Endothelial cell of umbilical vein (primary cell): ENCODE measurements at regions not wholly inside any gene's neighbourhood (a gene's known extent, or its start where the extent isn't known, plus 50 kb on each side); places are given as distances from the start of the nearest gene placed in this dataset.

Experiments
- BruUV-seq: library from RNA; stranded (reverse); fragments of 400-500 nt; replicated peaks from 2 replicates; lab custom pipeline; 2021; lab: Mats Ljungman, UMichigan
- CTCF ChIA-PET: fragments of 300-600, 350-600 bp; sonication (Branson Sonifier 250); formaldehyde crosslinking; loops from one replicate; lab custom pipeline; 2021; ENCODE audit warnings: antibody characterized with exemption, inconsistent platforms; lab: Charles Lee
- POLR2A ChIA-PET: fragments of 300-600, 350-600 bp; sonication (Branson Sonifier 250); formaldehyde crosslinking; loops from one replicate; lab custom pipeline; 2021; ENCODE audit warnings: antibody characterized with exemption, inconsistent platforms; lab: Charles Lee
- DNase-seq: peaks from one replicate; pipeline ENCODE4 v3.0.0-alpha.2; 2011; ENCODE audit warnings: low read depth, low spot score
- FAIRE-seq: peaks from 2 replicates; lab custom pipeline; 2011; peaks lifted over from hg19 to GRCh38; lab: Jason Lieb, UNC
- H2AFZ ChIP-seq: 2 replicates; pipeline ENCODE4 v1.6.0; 2012; ENCODE audit warnings: low read depth, low read length, control low read depth, inconsistent platforms
- H3K27ac ChIP-seq: 2 replicates; pipeline ENCODE4 v1.5.1; 2011; ENCODE audit warnings: low read depth, mild to moderate bottlenecking, control low read depth, low read length, moderate library complexity; ENCODE audit not compliant: insufficient read depth
- H3K27me3 ChIP-seq, 2 experiments: 2 replicates each; pipeline versions ENCODE4 v1.6.0 to v1.6.1; 2011; ENCODE audit warnings: low read length in 2 of 2, mixed read lengths in 1 of 2; ENCODE audit not compliant: control insufficient read depth in 2 of 2, insufficient read depth in 2 of 2
- H3K36me3 ChIP-seq, 2 experiments: 2 replicates in 1 of 2; 3 replicates in 1 of 2; pipeline ENCODE4 v1.5.1; 2011; ENCODE audit warnings: low read length in 2 of 2, mild to moderate bottlenecking in 1 of 2, moderate library complexity in 1 of 2; ENCODE audit not compliant: control insufficient read depth in 2 of 2, insufficient read depth in 2 of 2; ENCODE audit errors: extremely low read depth in 1 of 2
- H3K4me1 ChIP-seq: 3 replicates; pipeline ENCODE4 v1.5.1; 2011; ENCODE audit warnings: mild to moderate bottlenecking, low read length; ENCODE audit not compliant: control insufficient read depth, insufficient read depth; ENCODE audit errors: extremely low read depth
- H3K4me2 ChIP-seq: 2 replicates; pipeline ENCODE4 v1.6.1; 2011; ENCODE audit warnings: low read length, control low read depth, mixed read lengths; ENCODE audit not compliant: insufficient read depth
- H3K4me3 ChIP-seq, 3 experiments: fragments of 200-600 bp in 1 of 3; sonication (generic), shearing (Covaris generic) in 1 of 3; replicated peaks in 1 of 3; 2 replicates each; pipeline ENCODE4 v1.5.1; 2011 to 2016; ENCODE audit warnings: control low read depth in 3 of 3, low read length in 3 of 3, mild to moderate bottlenecking in 2 of 3, inconsistent platforms in 1 of 3, low read depth in 1 of 3, moderate library complexity in 1 of 3; ENCODE audit not compliant: insufficient read depth in 1 of 3
- H3K79me2 ChIP-seq: 2 replicates; pipeline ENCODE4 v1.6.0; 2012; ENCODE audit warnings: low read length, inconsistent platforms; ENCODE audit not compliant: control insufficient read depth, insufficient read depth
- H3K9ac ChIP-seq: replicated peaks from 2 replicates; pipeline ENCODE3; 2011; ENCODE audit warnings: low read length, control low read depth; ENCODE audit not compliant: insufficient read depth; ENCODE audit errors: extremely low read depth
- H3K9me1 ChIP-seq: replicated peaks from 3 replicates; pipeline ENCODE4 v1.6.0; 2011; ENCODE audit warnings: mild to moderate bottlenecking, low read length; ENCODE audit not compliant: control insufficient read depth, insufficient read depth; ENCODE audit errors: extremely low read depth
- H3K9me3 ChIP-seq: replicated peaks from 2 replicates; pipeline ENCODE4 v1.5.1; 2012; ENCODE audit warnings: low read length, inconsistent platforms; ENCODE audit not compliant: control insufficient read depth, insufficient read depth
- H4K20me1 ChIP-seq: replicated peaks from 2 replicates; pipeline ENCODE3; 2011; ENCODE audit warnings: mild to moderate bottlenecking, low read length; ENCODE audit not compliant: control insufficient read depth, insufficient read depth; ENCODE audit errors: extremely low read depth
- EZH2 ChIP-seq: IDR thresholded peaks from 2 replicates; pipeline ENCODE4 v1.6.1; 2012; ENCODE audit warnings: borderline replicate concordance, low read depth, mild to moderate bottlenecking, moderate library complexity, low read length, inconsistent platforms; ENCODE audit not compliant: severe bottlenecking
- FOS ChIP-seq: IDR thresholded peaks from 2 replicates; pipeline ENCODE4 v1.6.1; 2011; ENCODE audit warnings: mild to moderate bottlenecking, low read length, moderate library complexity, borderline replicate concordance; ENCODE audit not compliant: insufficient read depth
- GATA2 ChIP-seq: IDR thresholded peaks from 2 replicates; pipeline ENCODE4 v1.7.0; 2011; ENCODE audit warnings: low read depth, mild to moderate bottlenecking, moderate library complexity, mixed read lengths, low read length; ENCODE audit not compliant: insufficient read length, insufficient read depth
- JUN ChIP-seq: IDR thresholded peaks from 2 replicates; pipeline ENCODE4 v1.6.1; 2011; ENCODE audit warnings: borderline replicate concordance, low read depth; ENCODE audit not compliant: insufficient read length, insufficient read depth
- MYC ChIP-seq: IDR thresholded peaks from one replicate; pipeline ENCODE4 v1.6.1; 2011; ENCODE audit warnings: mild to moderate bottlenecking, low read depth, low read length
- POLR2A ChIP-seq: IDR thresholded peaks from 2 replicates; pipeline ENCODE4 v1.6.1; 2012; ENCODE audit warnings: low read depth, mild to moderate bottlenecking, control low read depth, low read length
- POLR2AphosphoS5 ChIP-seq: IDR thresholded peaks from 2 replicates; pipeline ENCODE4 v1.6.1; 2012; ENCODE audit warnings: low read depth, mild to moderate bottlenecking, control low read depth, low read length, moderate library complexity; ENCODE audit not compliant: insufficient read depth
- dilution Hi-C: fragments of 300-500 bp; cut with MboI; formaldehyde crosslinking; loops from one replicate; pipeline ENCODE4 v1.15.0; 2019; ENCODE audit warnings: low sequenced_read_pairs; ENCODE audit not compliant: extremely low pct_ligation_motif_present
- intact Hi-C: fragments of 100-400 bp; cut with micrococcal nuclease; formaldehyde crosslinking; loops from one replicate; pipeline ENCODE4 v1.10.0; 2022
- TF ChIP-seq, protein P1 (sequence below), 2 donors: IDR thresholded peaks; 1 replicate in 1 of 2; 2 replicates in 1 of 2; pipeline ENCODE4 v1.5.1; 2011; ENCODE audit warnings: low read length in 2 of 2, mild to moderate bottlenecking in 2 of 2, moderate library complexity in 2 of 2, control low read depth in 1 of 2, inconsistent platforms in 1 of 2, low read depth in 1 of 2; ENCODE audit not compliant: insufficient read depth in 1 of 2; ENCODE audit errors: extremely low read depth in 1 of 2
- TF ChIP-seq, protein P2 (sequence below): IDR thresholded peaks from 2 replicates; pipeline ENCODE4 v1.6.1; 2011; ENCODE audit not compliant: insufficient read depth, insufficient read length

DNA sequence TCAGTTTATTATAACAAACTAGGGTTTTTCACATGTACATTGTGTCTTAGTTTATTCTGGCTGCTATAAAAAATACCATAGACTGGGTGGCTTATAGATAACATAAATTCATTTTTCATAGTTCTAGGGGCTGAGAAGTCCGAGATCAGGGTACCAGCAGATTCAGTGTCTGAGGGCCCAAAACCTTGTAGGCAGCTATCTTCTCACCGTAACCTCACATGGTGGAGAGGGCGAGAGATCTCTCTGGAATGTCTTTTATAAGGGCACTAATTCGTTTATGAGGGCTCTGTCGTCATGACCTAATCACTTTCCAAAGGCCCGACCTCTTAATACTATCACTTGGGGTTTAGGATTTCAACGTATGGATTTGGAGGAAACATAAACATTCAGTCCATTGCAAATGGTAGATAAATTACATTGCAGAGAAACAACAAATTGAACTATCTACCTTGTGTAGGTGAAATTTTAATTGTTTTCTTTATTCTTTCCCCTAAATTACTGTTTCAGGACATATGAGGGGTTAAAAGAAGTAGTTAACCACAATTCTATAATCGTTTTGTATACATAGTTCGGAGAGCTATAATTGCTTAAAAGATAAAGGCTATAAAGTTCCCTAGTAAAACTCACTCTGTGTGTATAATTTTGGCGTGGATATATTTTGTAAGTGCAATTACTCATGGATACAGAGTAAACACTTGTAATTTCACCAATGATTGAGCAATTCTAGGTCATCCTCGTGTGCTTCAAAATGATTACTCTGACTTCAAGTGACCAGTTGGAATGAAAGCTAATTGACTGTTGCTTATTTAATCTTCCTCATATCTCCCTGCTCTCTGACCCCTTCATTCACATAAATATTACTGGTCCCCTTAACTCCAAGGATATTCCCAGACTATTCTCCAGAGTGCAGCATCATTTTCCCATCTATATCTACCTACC lies 247.5 kb upstream of the TMEM161B start:
- intact Hi-C loops: no loop called here
- TF ChIP-seq, protein P1, sequence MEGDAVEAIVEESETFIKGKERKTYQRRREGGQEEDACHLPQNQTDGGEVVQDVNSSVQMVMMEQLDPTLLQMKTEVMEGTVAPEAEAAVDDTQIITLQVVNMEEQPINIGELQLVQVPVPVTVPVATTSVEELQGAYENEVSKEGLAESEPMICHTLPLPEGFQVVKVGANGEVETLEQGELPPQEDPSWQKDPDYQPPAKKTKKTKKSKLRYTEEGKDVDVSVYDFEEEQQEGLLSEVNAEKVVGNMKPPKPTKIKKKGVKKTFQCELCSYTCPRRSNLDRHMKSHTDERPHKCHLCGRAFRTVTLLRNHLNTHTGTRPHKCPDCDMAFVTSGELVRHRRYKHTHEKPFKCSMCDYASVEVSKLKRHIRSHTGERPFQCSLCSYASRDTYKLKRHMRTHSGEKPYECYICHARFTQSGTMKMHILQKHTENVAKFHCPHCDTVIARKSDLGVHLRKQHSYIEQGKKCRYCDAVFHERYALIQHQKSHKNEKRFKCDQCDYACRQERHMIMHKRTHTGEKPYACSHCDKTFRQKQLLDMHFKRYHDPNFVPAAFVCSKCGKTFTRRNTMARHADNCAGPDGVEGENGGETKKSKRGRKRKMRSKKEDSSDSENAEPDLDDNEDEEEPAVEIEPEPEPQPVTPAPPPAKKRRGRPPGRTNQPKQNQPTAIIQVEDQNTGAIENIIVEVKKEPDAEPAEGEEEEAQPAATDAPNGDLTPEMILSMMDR (IDR thresholded peaks at IDR 0.05; ENCODE audit: extremely low read depth in 1 of 2, insufficient read depth in 1 of 2, low read depth in 1 of 2, low read length in 2 of 2): no peak
- TF ChIP-seq GATA2 (no peak), JUN (no peak), MYC (no peak), POLR2AphosphoS5 (no peak), POLR2A (no peak), EZH2 (no peak), FOS (no peak)
- TF ChIP-seq, protein P2, sequence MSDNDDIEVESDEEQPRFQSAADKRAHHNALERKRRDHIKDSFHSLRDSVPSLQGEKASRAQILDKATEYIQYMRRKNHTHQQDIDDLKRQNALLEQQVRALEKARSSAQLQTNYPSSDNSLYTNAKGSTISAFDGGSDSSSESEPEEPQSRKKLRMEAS: no peak
- H3K9me1 ChIP-seq: no peaks in the 10 kb centered on the region
- FAIRE-seq: peak; percentile 15
- H3K9ac ChIP-seq: no peak overlapping the region
- H3K27me3 ChIP-seq: no peaks in the 10 kb centered on the region
- no peak overlapping the region for H2AFZ ChIP-seq
- no peaks in the 10 kb centered on the region for H4K20me1 ChIP-seq
- H3K9me3 ChIP-seq: no peaks in the 10 kb centered on the region
- no peaks in the 10 kb centered on the region for H3K36me3 ChIP-seq
- DNase-seq: no peak
- no peak overlapping the region for H3K27ac ChIP-seq
- BruUV-seq: no TSS peak
- no peaks in the 10 kb centered on the region for H3K4me1 ChIP-seq
- dilution Hi-C loops: no loop called here
- H3K79me2 ChIP-seq: no peaks in the 10 kb centered on the region
- H3K4me3 ChIP-seq: no peak overlapping the region
- no peak overlapping the region for H3K4me2 ChIP-seq
- ChIA-PET CTCF (no interaction called here), POLR2A (no interaction called here)
